MM.1S (cell line): ENCODE measurements at regions not wholly inside any gene's neighbourhood (a gene's known extent, or its start where the extent isn't known, plus 50 kb on each side); places are given as distances from the start of the nearest gene placed in this dataset.

Experiments used
- DNase-seq: peaks from one replicate; pipeline ENCODE4 v3.0.0-alpha.2; 2015
- H2AFZ ChIP-seq: fragments of 300-600 bp; sonication (generic); 2 replicates; pipeline ENCODE4 v1.6.0; 2016; ENCODE audit warnings: antibody characterized with exemption, low read length
- H3F3A ChIP-seq: fragments of 300-600 bp; sonication (generic); 2 replicates; pipeline ENCODE4 v1.6.1; 2016; ENCODE audit warnings: mild to moderate bottlenecking, antibody characterized with exemption, low read length, moderate library complexity, mixed read lengths; ENCODE audit not compliant: insufficient read depth
- H3K27ac ChIP-seq: fragments of 300-600 bp; sonication (generic); 2 replicates; pipeline ENCODE4 v1.5.1; 2016; ENCODE audit warnings: mild to moderate bottlenecking, low read length
- H3K27me3 ChIP-seq: fragments of 300-600 bp; sonication (generic); replicated peaks from 2 replicates; pipeline ENCODE4 v1.6.0; 2016; ENCODE audit warnings: low read length; ENCODE audit not compliant: insufficient read depth
- H3K36me3 ChIP-seq: fragments of 300-600 bp; sonication (generic); replicated peaks from 2 replicates; pipeline ENCODE4 v1.6.1; 2016; ENCODE audit warnings: mild to moderate bottlenecking, low read length, mixed read lengths; ENCODE audit not compliant: insufficient read depth
- H3K4me1 ChIP-seq: fragments of 300-600 bp; sonication (generic); 2 replicates; pipeline ENCODE4 v1.6.1; 2016; ENCODE audit warnings: low read length, mixed read lengths
- H3K4me2 ChIP-seq: fragments of 300-600 bp; sonication (generic); 2 replicates; pipeline ENCODE4 v1.6.0; 2016; ENCODE audit warnings: low read depth, low read length
- H3K4me3 ChIP-seq: fragments of 300-600 bp; sonication (generic); 2 replicates; pipeline ENCODE4 v1.5.1; 2016; ENCODE audit warnings: low read length, mixed read lengths
- H3K79me2 ChIP-seq: fragments of 300-600 bp; sonication (generic); 2 replicates; pipeline ENCODE4 v1.6.1; 2016; ENCODE audit warnings: mixed run types, low read length, mixed read lengths
- H3K9ac ChIP-seq: fragments of 300-600 bp; sonication (generic); 2 replicates; pipeline ENCODE4 v1.6.1; 2016; ENCODE audit warnings: low read length, mixed read lengths
- H3K9me2 ChIP-seq: fragments of 300-600 bp; sonication (generic); replicated peaks from 2 replicates; pipeline ENCODE4 v1.6.1; 2016; ENCODE audit warnings: mild to moderate bottlenecking, low read length, mixed read lengths; ENCODE audit not compliant: insufficient read depth
- H3K9me3 ChIP-seq: fragments of 300-600 bp; sonication (generic); replicated peaks from 2 replicates; pipeline ENCODE4 v1.6.1; 2016; ENCODE audit warnings: mild to moderate bottlenecking, low read length, mixed read lengths; ENCODE audit not compliant: insufficient read depth
- H4K20me1 ChIP-seq: fragments of 300-600 bp; sonication (generic); 2 replicates; pipeline ENCODE4 v1.6.1; 2016; ENCODE audit warnings: mild to moderate bottlenecking, low read length, moderate library complexity, mixed read lengths; ENCODE audit not compliant: insufficient read depth
- EZH2 ChIP-seq: fragments of 300-600 bp; sonication (generic); optimal IDR thresholded peaks from 2 replicates; pipeline ENCODE3; 2017; ENCODE audit warnings: low read depth, mild to moderate bottlenecking, antibody characterized with exemption, low read length, mixed read lengths
- EZH2phosphoT487 ChIP-seq: fragments of 300-600 bp; sonication (generic); IDR thresholded peaks from 2 replicates; pipeline ENCODE4 v1.6.1; 2018; ENCODE audit warnings: antibody characterized with exemption, low read length
- TF ChIP-seq, protein P1 (sequence below): fragments of 300-600 bp; sonication (generic); IDR thresholded peaks from 2 replicates; pipeline ENCODE4 v1.5.1; 2016; ENCODE audit warnings: antibody characterized with exemption, low read length, mixed read lengths

GRCh38 chr5:8628521-8628920 is 759.6 kb downstream of the MTRR start:
- H3K79me2 ChIP-seq, result no peaks in the 10 kb centered on the region
- no peak for DNase-seq
- TF ChIP-seq, protein P1, sequence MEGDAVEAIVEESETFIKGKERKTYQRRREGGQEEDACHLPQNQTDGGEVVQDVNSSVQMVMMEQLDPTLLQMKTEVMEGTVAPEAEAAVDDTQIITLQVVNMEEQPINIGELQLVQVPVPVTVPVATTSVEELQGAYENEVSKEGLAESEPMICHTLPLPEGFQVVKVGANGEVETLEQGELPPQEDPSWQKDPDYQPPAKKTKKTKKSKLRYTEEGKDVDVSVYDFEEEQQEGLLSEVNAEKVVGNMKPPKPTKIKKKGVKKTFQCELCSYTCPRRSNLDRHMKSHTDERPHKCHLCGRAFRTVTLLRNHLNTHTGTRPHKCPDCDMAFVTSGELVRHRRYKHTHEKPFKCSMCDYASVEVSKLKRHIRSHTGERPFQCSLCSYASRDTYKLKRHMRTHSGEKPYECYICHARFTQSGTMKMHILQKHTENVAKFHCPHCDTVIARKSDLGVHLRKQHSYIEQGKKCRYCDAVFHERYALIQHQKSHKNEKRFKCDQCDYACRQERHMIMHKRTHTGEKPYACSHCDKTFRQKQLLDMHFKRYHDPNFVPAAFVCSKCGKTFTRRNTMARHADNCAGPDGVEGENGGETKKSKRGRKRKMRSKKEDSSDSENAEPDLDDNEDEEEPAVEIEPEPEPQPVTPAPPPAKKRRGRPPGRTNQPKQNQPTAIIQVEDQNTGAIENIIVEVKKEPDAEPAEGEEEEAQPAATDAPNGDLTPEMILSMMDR, result no peak
- TF ChIP-seq EZH2phosphoT487 (no peak), EZH2 (no peak)
- H2AFZ ChIP-seq, result no peak overlapping the region
- no peaks in the 10 kb centered on the region for H3K9me3 ChIP-seq
- H3K27ac ChIP-seq, result no peak overlapping the region
- H3K9me2 ChIP-seq, result no peaks in the 10 kb centered on the region
- no peak overlapping the region for H3K4me2 ChIP-seq
- H3K4me3 ChIP-seq, result no peak overlapping the region
- no peaks in the 10 kb centered on the region for H4K20me1 ChIP-seq
- H3F3A ChIP-seq, result no peaks in the 10 kb centered on the region
- H3K27me3 ChIP-seq, result no peaks in the 10 kb centered on the region
- no peaks in the 10 kb centered on the region for H3K4me1 ChIP-seq
- H3K9ac ChIP-seq, result no peak overlapping the region
- no peaks in the 10 kb centered on the region for H3K36me3 ChIP-seq

DNA sequence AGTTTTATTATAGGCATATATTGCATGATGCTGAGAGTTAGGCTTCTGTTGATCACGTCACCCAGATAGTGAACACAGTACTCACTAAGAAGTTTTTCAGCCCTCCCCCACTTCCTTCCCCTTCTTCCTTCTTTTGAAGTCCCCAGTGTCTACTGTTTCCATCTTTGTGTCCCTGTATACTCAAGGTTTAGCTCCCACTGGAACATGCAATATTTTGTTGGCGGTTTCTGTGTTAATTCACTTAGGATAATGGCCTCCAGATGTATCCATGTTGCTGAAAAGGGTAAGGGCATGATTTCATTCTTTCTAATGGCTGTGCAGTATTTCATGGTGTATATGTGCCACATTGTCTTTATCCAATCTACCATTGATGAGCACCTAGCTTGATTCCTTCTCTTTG is 764.3 kb downstream of the MTRR start:
- TF ChIP-seq, protein P1, result no peak
- TF ChIP-seq EZH2phosphoT487 (no peak), EZH2 (no peak)
- no peak overlapping the region for H3K4me3 ChIP-seq
- DNase-seq, result no peak
- no peaks in the 10 kb centered on the region for H3K27me3 ChIP-seq
- H4K20me1 ChIP-seq, result no peaks in the 10 kb centered on the region
- no peaks in the 10 kb centered on the region for H3K9me3 ChIP-seq
- H3K4me1 ChIP-seq, result no peaks in the 10 kb centered on the region
- no peak overlapping the region for H3K27ac ChIP-seq
- no peak overlapping the region for H3K4me2 ChIP-seq
- no peaks in the 10 kb centered on the region for H3K79me2 ChIP-seq
- no peaks in the 10 kb centered on the region for H3K36me3 ChIP-seq
- H2AFZ ChIP-seq, result no peak overlapping the region
- no peaks in the 10 kb centered on the region for H3F3A ChIP-seq
- H3K9ac ChIP-seq, result no peak overlapping the region
- no peaks in the 10 kb centered on the region for H3K9me2 ChIP-seq

- H3F3A ChIP-seq, result no peaks in the 10 kb centered on the region
- H3K79me2 ChIP-seq, result no peaks in the 10 kb centered on the region
- no peak overlapping the region for H3K4me3 ChIP-seq
- H3K9me3 ChIP-seq, result no peaks in the 10 kb centered on the region
- no peak overlapping the region for H3K9ac ChIP-seq
- no peak overlapping the region for H2AFZ ChIP-seq
- no peak for DNase-seq
- TF ChIP-seq EZH2 (no peak), EZH2phosphoT487 (no peak)
- TF ChIP-seq, protein P1, result no peak
- H3K27me3 ChIP-seq, result no peaks in the 10 kb centered on the region
- H3K9me2 ChIP-seq, result no peaks in the 10 kb centered on the region
- H3K36me3 ChIP-seq, result no peaks in the 10 kb centered on the region
- no peak overlapping the region for H3K4me2 ChIP-seq
- no peaks in the 10 kb centered on the region for H3K4me1 ChIP-seq
- no peaks in the 10 kb centered on the region for H4K20me1 ChIP-seq
- no peak overlapping the region for H3K27ac ChIP-seq
These were observed 764.7 kb downstream of the MTRR start for GRCh38 chr5:8633696-8634095.

DNA sequence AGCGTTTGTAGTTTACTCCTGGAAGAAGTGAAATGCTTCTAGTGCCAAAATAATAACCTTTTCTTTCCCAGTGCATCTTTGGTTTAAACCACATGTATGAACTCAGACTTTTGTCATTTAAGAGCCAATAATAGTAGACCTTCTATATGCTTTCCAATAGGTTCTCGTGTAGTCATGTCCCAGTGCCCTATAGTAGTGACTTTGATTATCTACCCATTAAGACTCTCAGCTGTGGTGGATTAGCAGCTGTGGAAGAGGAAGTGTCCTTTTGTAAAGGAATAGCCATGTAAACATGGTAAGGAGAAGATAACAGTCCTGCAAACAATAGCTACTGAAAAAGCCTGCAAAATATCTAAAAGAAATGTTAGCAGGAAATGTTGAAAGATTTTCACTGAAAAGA is 765.3 kb downstream of the MTRR start:
- no peaks in the 10 kb centered on the region for H3K9me3 ChIP-seq
- H3K27ac ChIP-seq, result no peak overlapping the region
- no peak overlapping the region for H3K4me3 ChIP-seq
- no peaks in the 10 kb centered on the region for H3K79me2 ChIP-seq
- H4K20me1 ChIP-seq, result no peaks in the 10 kb centered on the region
- H3K27me3 ChIP-seq, result no peaks in the 10 kb centered on the region
- no peak overlapping the region for H3K9ac ChIP-seq
- no peak for DNase-seq
- no peaks in the 10 kb centered on the region for H3K36me3 ChIP-seq
- H3F3A ChIP-seq, result no peaks in the 10 kb centered on the region
- no peaks in the 10 kb centered on the region for H3K9me2 ChIP-seq
- no peak overlapping the region for H2AFZ ChIP-seq
- TF ChIP-seq EZH2phosphoT487 (no peak), EZH2 (no peak)
- TF ChIP-seq, protein P1, result no peak
- H3K4me2 ChIP-seq, result no peak overlapping the region
- H3K4me1 ChIP-seq, result no peaks in the 10 kb centered on the region
